ENCODE measurements at regions not wholly inside any gene's neighbourhood (a gene's known extent, or its start where the extent isn't known, plus 50 kb on each side); places are given as distances from the start of the nearest gene placed in this dataset.

- TF ChIP-seq GATA3 (IDR thresholded peaks at IDR 0.05; ENCODE audit: low read depth, low read length) (no peak), GATA2 (IDR thresholded peaks at IDR 0.05; ENCODE audit: low read depth, low read length) (no peak)
These were observed 667.5 kb downstream of the KCTD8 start for GRCh38 chr4:43781125-43781524.

All from SH-SY5Y (cell line).